Adrenal gland (tissue), 9 donors: ENCODE measurements at regions not wholly inside any gene's neighbourhood (a gene's known extent, or its start where the extent isn't known, plus 50 kb on each side); places are given as distances from the start of the nearest gene placed in this dataset.

Experiments used
- DNase-seq, 7 donors: peaks; one replicate each; pipeline ENCODE4 v3.0.0-alpha.2; 2019 to 2020
- H3K27ac ChIP-seq, 5 donors: fragments of 200-600 bp; sonication (generic) in 4 of 5; 1 replicate in 3 of 5; 2 replicates in 2 of 5; pipeline versions ENCODE4 v1.5.1 to v1.8.0; 2016 to 2020; ENCODE audit warnings: mild to moderate bottlenecking in 1 of 5
- H3K27me3 ChIP-seq: fragments of 200-600 bp; 2 replicates; pipeline ENCODE4 v1.8.0; 2021
- H3K36me3 ChIP-seq, 2 donors: fragments of 200-600 bp; replicated peaks in 1 of 2; 1 replicate in 1 of 2; 2 replicates in 1 of 2; pipeline versions ENCODE4 v1.5.1 to v1.8.0; 2018 to 2022
- H3K4me1 ChIP-seq, 2 donors: fragments of 200-600 bp; replicated peaks in 1 of 2; 1 replicate in 1 of 2; 2 replicates in 1 of 2; pipeline versions ENCODE4 v1.5.1 to v1.8.0; 2018 to 2021
- H3K4me3 ChIP-seq, 4 donors: fragments of 200-600 bp; sonication (generic) in 3 of 4; one replicate each; pipeline ENCODE4 v1.5.1; 2016 to 2018
- H3K9me3 ChIP-seq, 3 donors: fragments of 200-600 bp; sonication (generic) in 1 of 3; replicated peaks in 1 of 3; 1 replicate in 2 of 3; 2 replicates in 1 of 3; pipeline versions ENCODE4 v1.5.1 to v1.8.0; 2016 to 2021
- CTCF ChIP-seq, 6 experiments: fragments of 450-650 bp in 4 of 6; fragments of 200-600 bp in 2 of 6; sonication (generic) in 1 of 6; IDR thresholded peaks; 1 replicate in 5 of 6; 2 replicates in 1 of 6; pipeline versions ENCODE4 v1.5.1 to v1.8.0; 2016 to 2021; ENCODE audit warnings: antibody characterized with exemption in 6 of 6, mild to moderate bottlenecking in 2 of 6, moderate library complexity in 1 of 6
- POLR2A ChIP-seq, 2 donors: fragments of 450-650 bp; IDR thresholded peaks; one replicate each; pipeline ENCODE4 v1.6.1; 2017; ENCODE audit warnings: antibody characterized with exemption in 2 of 2, mild to moderate bottlenecking in 2 of 2, moderate library complexity in 1 of 2
- WGBS, 4 donors: extraction: QIAGEN DNeasy Blood & Tissue Kit in 2 of 4; methylation state at CpG; one replicate each; pipeline versions ENCODE4 v1.1.5 to v1.1.7; 2013 to 2017; 5-methylcytosine and 5-hydroxymethylcytosine counted together
- intact Hi-C, 2 donors: fragments of 100-400 bp; cut with DNase I; formaldehyde crosslinking; loops; one replicate each; pipeline versions ENCODE4 v1.14.1 to v1.15.0; 2022 to 2023
- donor health status: healthy with polysubstance abuse.
- donor health status: Bipolar disorder and iron deficiency.
- donor health status: DM: yes; HTN: yes; CAD: no.
- donor health status: DM: no; HTN: no; CAD: no.
- donor health status: DM: no; HTN: no; CAD: no.

DNA sequence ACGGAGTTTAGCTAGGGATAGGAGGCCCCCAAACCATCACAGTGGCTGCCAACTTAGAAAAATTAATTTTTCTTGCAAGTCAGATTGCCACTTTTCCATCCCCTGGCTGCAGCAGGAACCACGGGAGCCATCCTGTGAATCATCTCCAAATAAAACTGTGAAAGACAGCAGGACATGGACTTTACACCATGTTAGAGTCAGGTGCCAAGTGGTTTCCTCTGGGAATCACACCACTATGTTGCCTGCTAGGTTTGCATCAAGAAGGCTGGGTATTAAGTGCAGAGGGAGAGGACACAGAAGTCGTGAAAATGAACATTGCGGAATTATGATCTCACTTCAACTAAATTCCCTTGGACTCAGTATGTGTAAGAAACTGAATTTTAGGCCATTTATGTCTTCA lies 471.3 kb upstream of the GOT2 start:
- intact Hi-C loops, result no loop called here
- H3K4me3 ChIP-seq, result no peak overlapping the region
- no peaks in the 10 kb centered on the region for H3K27me3 ChIP-seq
- no peak overlapping the region for H3K27ac ChIP-seq
- no peaks in the 10 kb centered on the region for H3K4me1 ChIP-seq
- no peaks in the 10 kb centered on the region for H3K9me3 ChIP-seq
- WGBS, 4 donors, result 81 to 82% (median 82%) methylated on average over 4 of the region's 4 CpGs
- DNase-seq, result no peak
- no peaks in the 10 kb centered on the region for H3K36me3 ChIP-seq
- TF ChIP-seq CTCF (IDR thresholded peaks at IDR 0.05), result no peak
- no peak for TF ChIP-seq POLR2A (IDR thresholded peaks at IDR 0.05)

DNA sequence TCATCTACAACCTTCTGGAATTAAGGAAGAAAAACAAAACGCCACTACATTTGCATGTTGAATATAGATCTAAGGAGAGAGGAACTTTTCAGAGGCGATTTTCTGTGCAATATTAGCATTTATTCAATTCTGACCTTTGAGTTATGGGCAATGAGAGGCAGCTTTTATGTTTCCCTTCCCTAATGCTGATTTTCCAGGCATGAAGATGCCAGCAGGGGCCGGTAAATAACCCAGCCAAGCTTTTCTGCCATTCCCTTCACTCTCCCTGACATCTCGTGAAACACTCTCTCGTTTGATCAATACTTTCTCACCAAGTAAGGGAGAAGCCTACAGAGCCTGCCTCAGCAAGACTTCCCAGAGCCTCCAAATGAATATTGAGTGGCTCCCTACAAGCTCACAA lies 470.5 kb upstream of the GOT2 start:
- TF ChIP-seq POLR2A (IDR thresholded peaks at IDR 0.05) (no peak), CTCF (IDR thresholded peaks at IDR 0.05) (no peak)
- Histone ChIP-seq H3K27me3 (no peaks in the 10 kb centered on the region), H3K9me3 (no peaks in the 10 kb centered on the region), H3K4me3 (no peak overlapping the region), H3K36me3 (no peaks in the 10 kb centered on the region), H3K4me1 (no peaks in the 10 kb centered on the region), H3K27ac (no peak overlapping the region)
- intact Hi-C loops, result no loop called here
- DNase-seq, result no peak
- 49 to 65% (median 57%) methylated on average over 5 of the region's 5 CpGs for WGBS, 4 donors

GRCh38 chr16:59202233-59202862 lies 468.2 kb upstream of the GOT2 start:
- 70 to 86% (median 79%) methylated on average over 5 of the region's 5 CpGs for WGBS, 4 donors
- Histone ChIP-seq H3K9me3 (no peaks in the 10 kb centered on the region), H3K36me3 (no peaks in the 10 kb centered on the region), H3K4me1 (no peaks in the 10 kb centered on the region), H3K27me3 (no peaks in the 10 kb centered on the region), H3K4me3 (no peak overlapping the region), H3K27ac (no peak overlapping the region)
- DNase-seq, result no peak
- TF ChIP-seq CTCF (IDR thresholded peaks at IDR 0.05), result no peak
- intact Hi-C loops, result no loop called here

GRCh38 chr16:59201821-59202220 lies 467.7 kb upstream of the GOT2 start:
- H3K4me1 ChIP-seq, result no peaks in the 10 kb centered on the region
- TF ChIP-seq POLR2A (IDR thresholded peaks at IDR 0.05), result no peak
- TF ChIP-seq CTCF (IDR thresholded peaks at IDR 0.05), result no peak
- H3K4me3 ChIP-seq, result no peak overlapping the region
- no peaks in the 10 kb centered on the region for H3K9me3 ChIP-seq
- intact Hi-C loops, result no loop called here
- WGBS, 4 donors, result 69 to 88% (median 78%) methylated on average over 1 of the region's 1 CpG
- H3K36me3 ChIP-seq, result no peaks in the 10 kb centered on the region
- H3K27me3 ChIP-seq, result no peaks in the 10 kb centered on the region
- no peak overlapping the region for H3K27ac ChIP-seq
- DNase-seq, result no peak
